ENCODE measurements at regions not wholly inside any gene's neighbourhood (a gene's known extent, or its start where the extent isn't known, plus 50 kb on each side); places are given as distances from the start of the nearest gene placed in this dataset.

GRCh38 chr11:69925366-69926196 lies 106.4 kb upstream of the FGF3 start:
- no peak overlapping the region for H3K4me3 ChIP-seq (replicated peaks in 1 of 3; ENCODE audit: insufficient read depth in 1 of 3, low read depth in 2 of 3, low read length in 3 of 3)
- no TSS peak for BruUV-seq (replicated peaks)
- H3K4me2 ChIP-seq (ENCODE audit: low read depth, low read length): no peak overlapping the region
- H2AFZ ChIP-seq (ENCODE audit: low read length): no peak overlapping the region
- in situ Hi-C loops (cut with HindIII; ENCODE audit: extremely low pct_ligation_motif_present, low pct_unique_long_range_greater_than_20kb): no loop called here
- no peaks in the 10 kb centered on the region for H3K79me2 ChIP-seq (ENCODE audit: insufficient read depth, low read length)
- H3K9ac ChIP-seq (ENCODE audit: insufficient read depth, low read depth, low read length): no peak overlapping the region
- no peaks in the 10 kb centered on the region for H3K9me3 ChIP-seq (ENCODE audit: low read length)
- DNase-seq (ENCODE audit: low spot score): no peak
- no peak for TF ChIP-seq KDM2A (CRISPR knock-in tag; IDR thresholded peaks at IDR 0.05; ENCODE audit: borderline replicate concordance, low read depth)
- no peak for TF ChIP-seq ZBTB37 (CRISPR knock-in tag; IDR thresholded peaks at IDR 0.05)
- TF ChIP-seq HNRNPLL (IDR thresholded peaks at IDR 0.05; ENCODE audit: low read depth, low read length, poor library complexity, severe bottlenecking): no peak
- no peak for TF ChIP-seq ZFP36L2 (CRISPR knock-in tag; IDR thresholded peaks at IDR 0.05)
- no peak for TF ChIP-seq RFX5 (IDR thresholded peaks at IDR 0.05; ENCODE audit: low read depth, low read length)
- TF ChIP-seq ZNF629 (CRISPR knock-in tag; conservative IDR thresholded peaks at IDR 0.05): no peak
- TF ChIP-seq ZFP36 (IDR thresholded peaks at IDR 0.05; ENCODE audit: borderline replicate concordance, low read depth, low read length, partially characterized antibody): no peak
- TF ChIP-seq ZBTB3 (CRISPR knock-in tag; IDR thresholded peaks at IDR 0.05; ENCODE audit: borderline replicate concordance, low read depth): no peak
- no peak for TF ChIP-seq JARID2 (CRISPR knock-in tag; IDR thresholded peaks at IDR 0.05; ENCODE audit: insufficient replicate concordance)
- no peak for TF ChIP-seq BORCS8-MEF2B (CRISPR knock-in tag; IDR thresholded peaks at IDR 0.05)
- TF ChIP-seq, protein P1, sequence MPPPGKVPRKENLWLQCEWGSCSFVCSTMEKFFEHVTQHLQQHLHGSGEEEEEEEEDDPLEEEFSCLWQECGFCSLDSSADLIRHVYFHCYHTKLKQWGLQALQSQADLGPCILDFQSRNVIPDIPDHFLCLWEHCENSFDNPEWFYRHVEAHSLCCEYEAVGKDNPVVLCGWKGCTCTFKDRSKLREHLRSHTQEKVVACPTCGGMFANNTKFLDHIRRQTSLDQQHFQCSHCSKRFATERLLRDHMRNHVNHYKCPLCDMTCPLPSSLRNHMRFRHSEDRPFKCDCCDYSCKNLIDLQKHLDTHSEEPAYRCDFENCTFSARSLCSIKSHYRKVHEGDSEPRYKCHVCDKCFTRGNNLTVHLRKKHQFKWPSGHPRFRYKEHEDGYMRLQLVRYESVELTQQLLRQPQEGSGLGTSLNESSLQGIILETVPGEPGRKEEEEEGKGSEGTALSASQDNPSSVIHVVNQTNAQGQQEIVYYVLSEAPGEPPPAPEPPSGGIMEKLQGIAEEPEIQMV (CRISPR knock-in tag; IDR thresholded peaks at IDR 0.05; ENCODE audit: low read depth): no peak
- no peak for TF ChIP-seq GABPA (IDR thresholded peaks at IDR 0.05; ENCODE audit: low read depth, low read length)
- no peak for TF ChIP-seq GABPA (CRISPR knock-in tag; IDR thresholded peaks at IDR 0.05; ENCODE audit: low read depth)
- no peak for TF ChIP-seq CHD4 (IDR thresholded peaks at IDR 0.05; ENCODE audit: borderline replicate concordance, low read length)
- FAIRE-seq: no peak
- ChIA-PET CTCF (ENCODE audit: low intra/inter-chr PET ratio, low total read pairs) (no interaction called here), POLR2A (no interaction called here)
- no peaks in the 10 kb centered on the region for H3K4me1 ChIP-seq (ENCODE audit: insufficient read depth, low read length)
- intact Hi-C loops (cut with micrococcal nuclease; ENCODE audit: unreplicated experiment): no loop called here
- 0 out of 2 replicates have a peak, but pooled peaks cover 5% of the 10 kb centered on the region for H4K20me1 ChIP-seq (ENCODE audit: insufficient read depth, low read length)
- no peaks in the 10 kb centered on the region for H3K36me3 ChIP-seq (replicated peaks in 1 of 2; ENCODE audit: control insufficient read depth in 1 of 2, insufficient read depth in 2 of 2, low read length in 2 of 2)
- peaks cover 9 to 43% of the 10 kb centered on the region in 2 experiments; a peak in 3 of 5 replicates for H3K27me3 ChIP-seq (ENCODE audit: control insufficient read depth in 1 of 2, insufficient read depth in 2 of 2, low read length in 2 of 2)
- WGBS (ENCODE audit: low lambda C conversion rate): 28% methylated on average over 20 of the region's 22 CpGs
- no peak for ATAC-seq
- H3K27ac ChIP-seq (ENCODE audit: extremely low read length, insufficient read depth, low read length): no peak overlapping the region

Measured in HepG2 (cell line).